HG03045 (cell line): ENCODE measurements at regions not wholly inside any gene's neighbourhood (a gene's known extent, or its start where the extent isn't known, plus 50 kb on each side); places are given as distances from the start of the nearest gene placed in this dataset.
"Not testable (repeated sequence)": the region's sequence is repeated elsewhere in the genome, so short reads cannot be mapped to it uniquely, and the experiment has no call there.

Experiments used
- ATAC-seq: cut with Tn5 transposase; IDR thresholded peaks from one replicate; pipeline ENCODE4 v1.9.1; 2021; ENCODE audit warnings: mild to moderate bottlenecking, moderate library complexity; ENCODE audit not compliant: unreplicated experiment

GRCh38 chr11:116667318-116667717, 105.5 kb downstream of the BUD13 start:
- ATAC-seq, result not testable (repeated sequence)

DNA sequence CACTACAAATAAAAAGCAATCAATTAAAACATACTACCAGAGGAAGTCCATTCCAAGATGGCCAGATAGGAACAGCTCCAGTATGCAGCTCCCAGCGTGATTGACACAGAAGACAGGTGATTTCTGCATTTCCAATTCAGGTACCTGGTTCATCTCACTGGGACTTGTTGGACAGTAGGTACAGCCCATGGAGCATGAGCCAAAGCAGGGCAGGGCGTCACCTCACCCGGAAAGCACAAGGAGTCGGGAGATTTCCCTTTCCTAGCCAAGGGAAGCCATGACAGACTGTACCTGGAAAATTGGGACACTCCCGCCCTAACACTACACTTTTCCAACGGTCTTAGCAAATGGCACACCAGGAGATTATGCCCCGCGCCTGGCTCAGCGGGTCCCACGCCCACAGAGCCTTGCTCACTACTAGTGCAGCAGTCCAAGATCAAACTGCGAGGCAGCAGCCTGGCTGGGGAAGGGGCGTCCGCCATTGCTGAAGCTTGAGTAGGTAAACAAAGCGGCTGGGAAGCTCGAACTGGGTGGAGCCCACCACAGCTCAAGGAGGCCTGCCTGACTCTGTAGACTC, 106.0 kb downstream of the BUD13 start:
- ATAC-seq, result not testable (repeated sequence)

DNA sequence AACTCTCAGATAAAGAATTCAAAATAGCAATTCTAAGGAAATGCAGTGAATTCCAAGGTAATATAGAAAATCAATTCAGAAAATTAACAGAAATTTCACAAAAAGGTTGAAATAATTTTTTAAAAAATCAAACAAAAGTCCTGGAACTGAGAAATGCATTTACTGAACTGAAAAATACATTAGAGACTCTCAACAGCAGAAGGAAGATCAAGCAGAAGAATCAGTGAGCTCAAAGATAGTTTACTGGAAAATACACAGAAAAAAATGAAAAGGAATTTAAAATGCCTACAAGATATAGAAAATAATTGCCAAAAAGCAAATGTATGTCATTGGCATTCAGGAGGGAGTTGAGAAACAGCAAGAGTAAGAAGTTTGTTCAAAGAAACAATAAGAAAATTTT, 107.3 kb downstream of the BUD13 start:
- no peak for ATAC-seq

- no peak for ATAC-seq
Measured at GRCh38 chr11:116661056-116661455, 111.7 kb downstream of the BUD13 start.

DNA sequence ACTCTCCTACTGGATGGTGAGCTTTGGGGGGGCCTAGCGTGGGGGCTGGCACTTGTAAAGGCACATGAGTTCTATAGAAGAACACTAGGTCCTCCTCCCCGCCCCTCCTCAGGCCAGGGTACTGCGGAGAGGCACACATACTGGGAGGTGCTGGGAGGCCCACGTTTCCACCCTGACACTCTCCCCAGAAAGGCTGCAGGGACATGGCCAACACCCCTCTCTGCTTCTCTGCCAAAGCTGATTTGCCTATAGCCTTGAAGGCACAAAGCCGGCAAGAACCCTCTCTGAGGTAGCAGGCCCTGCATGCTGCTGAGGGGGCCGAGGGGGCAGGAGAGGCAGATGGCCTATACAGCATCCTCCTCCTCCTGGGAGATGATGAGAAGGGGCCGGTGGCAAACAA, 112.8 kb downstream of the BUD13 start:
- no peak for ATAC-seq

GRCh38 chr11:116658876-116659535, 113.8 kb downstream of the BUD13 start:
- no peak for ATAC-seq

DNA sequence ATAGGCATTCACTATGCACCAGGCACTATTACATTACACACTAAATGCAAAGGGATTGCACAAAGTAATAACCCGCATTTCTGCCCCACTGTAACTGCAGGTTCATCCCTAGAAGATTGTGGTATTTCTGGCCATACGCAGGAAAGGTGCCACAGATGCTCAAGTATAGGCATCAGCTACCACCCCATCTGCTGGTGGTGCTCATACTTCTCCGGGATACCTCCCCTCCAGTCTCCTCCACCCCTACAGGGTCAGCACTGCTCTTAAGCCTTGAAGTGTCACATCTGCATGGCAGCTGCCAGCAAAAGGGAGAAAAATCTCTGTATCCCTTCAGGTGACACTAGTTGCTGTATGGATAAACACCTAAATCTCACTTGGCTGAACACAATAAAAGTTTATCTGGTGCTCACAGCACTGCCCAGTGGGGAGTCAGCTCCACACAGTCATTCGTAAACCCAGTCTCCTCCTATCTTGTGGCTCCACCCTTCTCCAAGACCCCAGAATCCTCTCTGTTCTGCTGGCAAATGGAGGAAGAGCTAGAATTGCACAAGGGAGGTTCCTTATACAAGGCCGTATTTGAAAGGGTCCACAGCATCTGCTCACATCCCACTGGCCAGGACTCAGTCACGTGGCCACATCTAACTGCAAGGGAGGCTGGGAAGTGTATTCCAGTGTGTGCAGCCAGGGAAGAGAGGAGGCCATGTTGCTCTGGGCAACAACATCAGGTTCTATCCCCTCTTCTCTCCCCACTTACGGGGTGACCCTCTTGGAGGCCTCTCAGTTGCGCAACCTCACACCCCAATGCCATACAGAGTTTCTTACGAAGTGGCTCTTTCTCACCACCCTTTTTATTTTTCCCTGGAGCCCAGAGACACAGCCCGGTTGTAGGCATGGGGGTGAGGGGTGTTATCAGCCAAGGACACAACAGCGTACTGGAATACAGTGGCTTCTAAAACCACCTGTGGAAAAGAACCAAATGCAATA, 114.7 kb downstream of the BUD13 start:
- ATAC-seq, result no peak

- ATAC-seq, result no peak
Measured at GRCh38 chr11:116656011-116656410, 116.8 kb downstream of the BUD13 start.

DNA sequence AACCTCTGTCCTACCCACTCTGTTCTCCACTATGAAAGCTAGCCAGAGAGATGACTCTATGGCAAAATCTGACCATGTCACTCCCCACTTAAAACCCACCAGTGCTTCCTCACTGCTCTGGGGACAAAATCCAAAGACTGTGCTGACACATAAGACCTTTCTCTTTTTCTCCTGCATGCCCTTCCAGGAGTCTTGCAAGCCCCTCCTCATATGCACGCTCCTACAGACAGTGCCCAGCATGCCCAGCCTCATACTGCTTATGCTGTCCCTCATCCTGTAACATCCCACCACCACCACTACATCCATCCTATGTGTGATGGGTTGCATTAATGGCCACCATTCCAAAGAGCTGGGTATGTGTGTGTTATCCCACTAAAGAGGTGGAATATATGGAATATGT, 118.3 kb downstream of the BUD13 start:
- ATAC-seq, result no peak

GRCh38 chr11:116653206-116653605, 119.6 kb downstream of the BUD13 start:
- no peak for ATAC-seq

GRCh38 chr11:116651737-116652237, 121.0 kb downstream of the BUD13 start:
- no peak for ATAC-seq

GRCh38 chr11:116651098-116651736, 121.6 kb downstream of the BUD13 start:
- ATAC-seq, result no peak

GRCh38 chr11:116650052-116650451, 122.7 kb downstream of the BUD13 start:
- no peak for ATAC-seq

- no peak for ATAC-seq
Measured at GRCh38 chr11:116649268-116649667, 123.5 kb downstream of the BUD13 start.

DNA sequence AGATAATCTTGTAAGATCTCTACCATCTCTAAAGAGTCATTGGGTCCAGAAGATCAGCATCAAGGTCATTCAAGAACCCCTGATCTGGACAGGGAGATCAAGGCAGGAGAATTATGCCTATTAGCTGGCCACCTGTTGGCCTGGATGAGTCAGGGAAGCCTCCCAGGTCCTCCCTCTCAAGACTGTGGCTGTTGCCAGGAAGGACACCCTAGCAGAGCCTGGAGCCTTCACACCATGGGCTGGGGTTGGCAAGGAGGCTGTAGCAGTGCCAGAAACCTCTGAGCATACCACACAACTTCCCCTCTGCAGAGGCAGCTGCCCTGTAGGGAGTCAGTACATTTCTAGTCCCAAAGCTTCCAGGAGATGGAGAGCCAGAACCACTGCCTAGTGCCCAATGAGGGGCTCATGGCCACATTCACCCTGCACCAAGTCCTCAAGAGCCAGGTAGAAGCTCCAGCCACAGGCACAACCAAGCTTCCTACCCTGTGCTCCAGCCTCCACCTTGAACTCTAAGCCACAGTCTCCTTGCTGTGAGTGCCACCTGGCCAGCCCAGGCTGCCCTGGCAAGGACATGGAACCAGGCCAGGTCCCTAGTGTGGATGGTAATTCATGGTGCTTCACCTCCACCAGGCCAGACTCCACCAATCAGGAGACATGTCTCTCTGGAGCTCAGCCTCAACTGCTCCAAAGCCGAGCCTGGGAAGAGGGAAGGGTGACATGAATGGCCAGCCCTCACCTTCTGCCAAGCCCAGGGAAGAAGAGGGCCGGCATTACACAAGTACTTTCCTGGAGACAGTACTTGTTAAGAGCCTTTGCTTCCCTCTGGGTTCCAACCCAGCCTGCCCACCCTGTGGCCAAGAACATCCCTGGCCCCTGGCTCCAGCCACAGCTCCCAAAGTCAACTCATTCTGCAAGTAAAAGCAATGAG, 124.3 kb downstream of the BUD13 start:
- ATAC-seq, result no peak

DNA sequence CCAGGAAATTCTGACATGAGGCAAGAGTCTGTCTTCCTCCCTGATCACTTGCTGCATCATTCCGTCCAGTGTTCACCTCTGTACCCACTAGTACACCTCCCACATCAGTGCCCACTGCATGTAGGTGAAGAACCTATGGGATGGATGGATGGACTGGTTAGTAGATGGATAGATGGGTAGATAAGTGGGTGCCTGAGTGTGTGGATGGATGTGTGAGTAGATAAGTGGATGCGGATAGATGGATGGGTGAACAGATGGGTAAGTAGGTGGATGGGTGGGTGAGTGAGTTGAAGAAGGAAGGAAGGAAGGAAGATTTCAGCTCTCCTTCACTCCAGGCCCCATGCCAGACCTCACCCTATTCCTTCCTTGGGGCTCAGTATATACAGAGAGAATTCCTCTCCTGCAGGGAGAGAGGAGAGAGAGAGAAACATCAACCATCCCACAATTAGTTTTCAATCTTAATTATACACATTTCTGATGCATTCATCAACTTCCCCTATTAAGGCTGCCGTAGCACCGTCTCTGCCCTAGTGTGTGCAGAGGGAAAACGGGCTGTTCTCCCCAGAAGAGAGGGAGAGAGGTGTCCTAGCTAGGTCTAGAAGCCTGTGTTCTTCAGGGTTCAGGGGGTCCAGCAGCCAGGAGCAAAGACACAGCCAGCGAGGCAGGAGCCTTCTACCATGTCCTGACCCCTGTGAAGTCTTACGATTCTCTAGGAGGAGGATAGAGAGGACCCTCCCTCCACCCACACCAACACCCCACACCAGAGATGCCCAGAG, 125.3 kb downstream of the BUD13 start:
- ATAC-seq, result no peak

DNA sequence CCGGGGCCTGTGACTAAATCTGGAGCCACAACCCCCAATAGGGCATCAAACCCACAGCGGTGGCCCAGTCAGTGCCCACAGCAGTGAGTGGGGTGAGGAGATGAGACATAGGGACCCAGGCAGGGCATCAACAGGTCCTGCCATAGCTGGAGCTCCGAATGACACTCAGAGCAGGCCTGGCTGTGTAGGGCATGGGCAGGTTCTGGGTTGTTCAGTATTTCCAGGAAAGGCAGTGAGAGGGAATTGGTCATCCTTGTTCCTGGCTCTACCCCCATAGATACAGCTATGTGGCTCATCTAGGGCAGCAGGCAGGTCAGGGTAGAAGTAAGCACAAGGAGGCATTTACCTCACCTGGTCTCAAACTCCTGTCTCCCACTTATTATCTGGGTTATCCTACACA, 126.6 kb downstream of the BUD13 start:
- ATAC-seq, result no peak

- ATAC-seq, result no peak
Measured at GRCh38 chr11:116644941-116645305, 127.9 kb downstream of the BUD13 start.

GRCh38 chr11:116644201-116644940, 128.4 kb downstream of the BUD13 start:
- ATAC-seq, result no peak
